Activated naive CD8-positive, alpha-beta T cell treated with anti-CD3 and anti-CD28 coated beads, Interleukin-2, amount 50 U/mL, for 24 hours (primary cell): ENCODE measurements at regions not wholly inside any gene's neighbourhood (a gene's known extent, or its start where the extent isn't known, plus 50 kb on each side); places are given as distances from the start of the nearest gene placed in this dataset.
A peak's percentile ranks its signal among the peaks of the same experiment; 100 is the strongest.

Experiments
- ATAC-seq: fragments of 150-1000 bp; cut with Tn5 transposase; one replicate; pipeline ENCODE4 v1.10.0; 2021
- DNase-seq: peaks from one replicate; pipeline ENCODE4 v3.0.0; 2021
- H3K27ac Mint-ChIP-seq: one replicate; pipeline ENCODE4 v1.8.0; 2021; ENCODE audit warnings: mild to moderate bottlenecking, mixed read lengths
- H3K27me3 Mint-ChIP-seq: one replicate; pipeline ENCODE4 v1.8.0; 2021; ENCODE audit warnings: mixed read lengths
- H3K36me3 Mint-ChIP-seq: one replicate; pipeline ENCODE4 v1.8.0; 2021; ENCODE audit warnings: low read depth, mixed read lengths
- H3K4me1 Mint-ChIP-seq: one replicate; pipeline ENCODE4 v1.8.0; 2021; ENCODE audit warnings: mixed read lengths
- H3K4me3 Mint-ChIP-seq: one replicate; pipeline ENCODE4 v1.8.0; 2021; ENCODE audit warnings: mild to moderate bottlenecking, moderate library complexity, mixed read lengths
- H3K9me3 Mint-ChIP-seq: one replicate; pipeline ENCODE4 v1.8.0; 2021; ENCODE audit warnings: mixed read lengths

DNA sequence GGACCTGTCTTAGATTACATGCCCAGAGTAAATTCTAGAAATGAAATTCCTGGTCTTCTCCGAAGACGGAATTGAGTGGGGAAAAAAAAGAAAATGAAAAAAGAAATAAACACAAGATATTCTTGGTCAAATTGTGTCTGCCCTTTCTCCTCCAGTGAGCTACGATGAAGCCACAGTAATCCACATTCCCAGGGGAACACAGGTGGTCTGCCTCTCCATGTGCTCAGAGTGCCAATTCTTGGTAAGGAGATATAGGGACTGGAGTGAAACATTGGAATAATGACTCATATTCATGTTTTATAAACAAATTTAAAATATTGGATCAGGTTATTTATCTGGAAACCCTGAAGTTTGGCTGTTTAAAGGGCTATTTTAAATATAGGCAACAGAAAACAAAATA lies 54.2 kb upstream of the MGST2 start:
- Mint-ChIP-seq H3K4me3 (no peak overlapping the region), H3K27ac (no peak overlapping the region), H3K4me1 (peaks cover 7% of the 10 kb centered on the region), H3K9me3 (peaks cover 4% of the 10 kb centered on the region), H3K27me3 (peaks cover 5% of the 10 kb centered on the region), H3K36me3 (peaks cover 3% of the 10 kb centered on the region)
- DNase-seq = no peak
- no peak for ATAC-seq

DNA sequence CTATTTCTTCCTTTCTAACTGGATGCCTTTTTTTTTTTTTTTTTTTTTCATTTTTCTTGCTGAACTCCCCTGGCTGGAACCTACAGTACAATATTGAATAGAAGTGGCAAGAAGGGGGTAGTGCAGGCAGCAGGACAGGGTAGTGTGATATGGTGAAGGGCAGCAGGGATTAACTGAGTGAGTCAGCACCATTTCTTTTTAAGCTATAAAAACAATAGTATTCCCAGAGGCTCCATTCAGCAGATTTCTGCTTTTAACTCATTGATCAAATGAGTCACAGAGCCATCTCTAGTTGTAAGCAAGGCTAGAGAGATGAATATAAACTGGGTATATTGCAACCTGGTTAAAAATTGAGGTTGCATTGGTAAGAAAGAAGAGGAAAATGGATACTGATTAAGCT lies 53.6 kb upstream of the SETD7 start:
- DNase-seq = no peak
- Mint-ChIP-seq H3K4me1 (peaks cover 12% of the 10 kb centered on the region), H3K27ac (no peak overlapping the region), H3K4me3 (no peak overlapping the region), H3K36me3 (peaks cover 3% of the 10 kb centered on the region), H3K9me3 (peaks cover 5% of the 10 kb centered on the region), H3K27me3 (peaks cover 5% of the 10 kb centered on the region)
- no peak for ATAC-seq

- Mint-ChIP-seq H3K36me3 (peaks cover 3% of the 10 kb centered on the region), H3K27ac (no peak overlapping the region), H3K27me3 (peaks cover 5% of the 10 kb centered on the region), H3K4me1 (peaks cover 12% of the 10 kb centered on the region), H3K9me3 (peaks cover 5% of the 10 kb centered on the region), H3K4me3 (no peak overlapping the region)
- no peak for ATAC-seq
- no peak for DNase-seq
Measured at GRCh38 chr4:139607502-139608060, 51.6 kb upstream of the SETD7 start.

DNA sequence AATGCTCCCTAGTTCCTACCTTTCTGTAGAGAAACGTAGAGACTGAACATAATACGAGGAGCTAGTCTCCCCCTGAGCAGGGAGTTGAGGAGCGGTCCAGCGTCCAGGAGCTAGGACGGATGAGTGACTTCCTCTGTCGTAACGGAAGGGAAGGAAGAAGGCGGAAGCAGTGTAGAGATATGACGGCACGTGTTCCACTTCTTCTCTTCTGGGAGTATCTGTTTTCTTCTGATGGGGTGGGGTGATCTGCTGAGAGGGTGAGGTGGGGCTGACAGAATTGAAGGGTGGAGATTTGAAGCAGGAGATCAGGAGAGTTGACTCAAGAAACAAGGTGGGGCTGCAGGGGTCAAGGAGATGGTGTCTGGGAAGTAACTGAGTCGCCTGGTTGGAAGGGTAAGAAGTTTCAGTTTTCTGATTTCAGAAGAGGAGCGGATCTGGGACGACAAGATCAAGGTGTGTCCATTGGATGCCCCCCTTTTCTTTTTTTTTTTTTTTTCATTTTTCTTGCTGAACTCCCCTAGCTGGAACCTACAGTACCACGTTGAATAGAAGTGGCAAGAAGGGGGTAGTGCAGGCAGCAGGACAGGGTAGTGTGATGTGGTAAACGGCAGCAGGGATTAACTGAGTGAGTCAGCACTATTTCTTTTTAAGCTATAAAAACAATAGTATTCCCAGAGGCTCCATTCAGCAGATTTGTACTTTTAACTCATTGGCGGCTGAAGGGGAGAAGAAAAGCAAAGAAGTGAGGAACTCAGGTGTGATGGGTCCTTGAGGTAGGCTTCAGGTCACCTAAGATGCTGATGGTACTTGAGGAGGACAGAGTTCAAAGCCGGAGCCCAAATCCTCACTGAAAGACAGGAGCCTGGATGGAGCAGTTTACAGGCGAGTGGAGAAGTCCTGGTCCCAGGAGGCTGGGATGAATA lies 50.8 kb upstream of the SETD7 start:
- ATAC-seq (peak; percentile 45), DNase-seq (no peak)
- Mint-ChIP-seq H3K4me3 (peak overlapping the region; percentile 59), H3K27me3 (peaks cover 5% of the 10 kb centered on the region), H3K36me3 (peaks cover 3% of the 10 kb centered on the region), H3K27ac (peak overlapping the region; percentile 78), H3K4me1 (peaks cover 12% of the 10 kb centered on the region), H3K9me3 (peaks cover 5% of the 10 kb centered on the region)

DNA sequence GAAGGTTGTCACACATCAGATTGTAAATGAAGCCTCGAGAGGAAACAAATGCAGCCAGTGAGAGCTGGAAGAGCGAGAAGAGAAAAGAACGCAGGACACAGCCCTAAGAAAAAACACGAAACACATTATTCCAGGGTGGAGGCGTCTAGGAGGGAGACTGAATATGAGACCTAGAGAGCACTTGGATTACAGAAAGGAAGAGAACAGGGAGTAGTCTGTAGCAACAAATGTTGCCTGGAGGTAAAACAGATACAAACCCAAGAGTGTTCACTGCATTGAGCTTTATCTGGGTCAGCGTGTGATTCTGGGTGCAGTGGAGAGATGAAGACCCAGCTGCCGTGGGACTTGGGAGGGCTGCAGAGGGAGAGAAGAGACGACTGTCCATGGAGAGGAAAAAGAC lies 50.1 kb upstream of the SETD7 start:
- Mint-ChIP-seq H3K27me3 (peaks cover 5% of the 10 kb centered on the region), H3K9me3 (peaks cover 5% of the 10 kb centered on the region), H3K27ac (peak overlapping the region; percentile 78), H3K4me3 (peak overlapping the region; percentile 59), H3K36me3 (peaks cover 3% of the 10 kb centered on the region), H3K4me1 (peaks cover 12% of the 10 kb centered on the region)
- DNase-seq (no peak), ATAC-seq (no peak)
